Progenitor cell of endocrine pancreas (in vitro differentiated cells): ENCODE measurements at regions not wholly inside any gene's neighbourhood (a gene's known extent, or its start where the extent isn't known, plus 50 kb on each side); places are given as distances from the start of the nearest gene placed in this dataset.

Experiments
- DNase-seq: peaks from one replicate; pipeline ENCODE4 v3.0.0; 2021; ENCODE audit warnings: low spot score; ENCODE audit not compliant: unreplicated experiment
- H3K27ac Mint-ChIP-seq: 2 replicates; pipeline ENCODE4 v1.8.0; 2021; ENCODE audit warnings: mild to moderate bottlenecking, moderate library complexity, mixed read lengths
- H3K27me3 Mint-ChIP-seq: 2 replicates; pipeline ENCODE4 v1.8.0; 2021; ENCODE audit warnings: mixed read lengths
- H3K36me3 Mint-ChIP-seq: 2 replicates; pipeline ENCODE4 v1.8.0; 2022; ENCODE audit warnings: mixed read lengths; ENCODE audit not compliant: insufficient read depth
- H3K4me1 Mint-ChIP-seq: 2 replicates; pipeline ENCODE4 v1.8.0; 2021; ENCODE audit warnings: low read depth, mixed read lengths
- H3K4me3 Mint-ChIP-seq: 2 replicates; pipeline ENCODE4 v1.8.0; 2021; ENCODE audit warnings: low read depth, mild to moderate bottlenecking, moderate library complexity, mixed read lengths
- H3K9me3 Mint-ChIP-seq: 2 replicates; pipeline ENCODE4 v1.8.0; 2021; ENCODE audit warnings: low read depth, mixed read lengths
- TF ChIP-seq, protein P1 (sequence below): fragments of 200-600 bp; sonication (generic); IDR thresholded peaks from one replicate; pipeline ENCODE4 v1.5.0; 2021; ENCODE audit warnings: antibody characterized with exemption, mild to moderate bottlenecking; ENCODE audit not compliant: unreplicated experiment

DNA sequence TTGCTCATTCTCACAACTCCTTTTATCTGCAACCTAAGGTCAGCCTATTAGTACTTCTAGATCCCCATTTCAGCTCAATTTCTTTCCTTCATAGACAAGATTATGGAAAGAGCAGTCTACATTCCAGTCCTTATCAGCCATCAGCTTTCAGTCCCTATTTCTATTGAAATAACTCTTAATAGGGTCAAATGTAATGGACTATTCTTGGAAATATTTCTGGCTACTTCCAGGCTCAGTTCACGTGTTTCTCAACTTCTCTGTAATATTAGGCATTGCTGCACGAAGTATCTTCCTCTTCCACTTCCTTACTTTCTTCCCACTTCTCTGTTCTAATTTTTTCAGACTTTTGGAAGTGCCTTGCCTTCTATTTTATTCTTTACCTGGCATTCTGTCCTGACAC, 232.9 kb upstream of the USP25 start:
- Mint-ChIP-seq H3K9me3 (no peaks in the 10 kb centered on the region), H3K27ac (no peak overlapping the region), H3K36me3 (no peaks in the 10 kb centered on the region), H3K27me3 (no peaks in the 10 kb centered on the region), H3K4me3 (no peak overlapping the region), H3K4me1 (no peaks in the 10 kb centered on the region)
- TF ChIP-seq, protein P1, sequence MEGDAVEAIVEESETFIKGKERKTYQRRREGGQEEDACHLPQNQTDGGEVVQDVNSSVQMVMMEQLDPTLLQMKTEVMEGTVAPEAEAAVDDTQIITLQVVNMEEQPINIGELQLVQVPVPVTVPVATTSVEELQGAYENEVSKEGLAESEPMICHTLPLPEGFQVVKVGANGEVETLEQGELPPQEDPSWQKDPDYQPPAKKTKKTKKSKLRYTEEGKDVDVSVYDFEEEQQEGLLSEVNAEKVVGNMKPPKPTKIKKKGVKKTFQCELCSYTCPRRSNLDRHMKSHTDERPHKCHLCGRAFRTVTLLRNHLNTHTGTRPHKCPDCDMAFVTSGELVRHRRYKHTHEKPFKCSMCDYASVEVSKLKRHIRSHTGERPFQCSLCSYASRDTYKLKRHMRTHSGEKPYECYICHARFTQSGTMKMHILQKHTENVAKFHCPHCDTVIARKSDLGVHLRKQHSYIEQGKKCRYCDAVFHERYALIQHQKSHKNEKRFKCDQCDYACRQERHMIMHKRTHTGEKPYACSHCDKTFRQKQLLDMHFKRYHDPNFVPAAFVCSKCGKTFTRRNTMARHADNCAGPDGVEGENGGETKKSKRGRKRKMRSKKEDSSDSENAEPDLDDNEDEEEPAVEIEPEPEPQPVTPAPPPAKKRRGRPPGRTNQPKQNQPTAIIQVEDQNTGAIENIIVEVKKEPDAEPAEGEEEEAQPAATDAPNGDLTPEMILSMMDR, result no peak
- DNase-seq, result no peak

DNA sequence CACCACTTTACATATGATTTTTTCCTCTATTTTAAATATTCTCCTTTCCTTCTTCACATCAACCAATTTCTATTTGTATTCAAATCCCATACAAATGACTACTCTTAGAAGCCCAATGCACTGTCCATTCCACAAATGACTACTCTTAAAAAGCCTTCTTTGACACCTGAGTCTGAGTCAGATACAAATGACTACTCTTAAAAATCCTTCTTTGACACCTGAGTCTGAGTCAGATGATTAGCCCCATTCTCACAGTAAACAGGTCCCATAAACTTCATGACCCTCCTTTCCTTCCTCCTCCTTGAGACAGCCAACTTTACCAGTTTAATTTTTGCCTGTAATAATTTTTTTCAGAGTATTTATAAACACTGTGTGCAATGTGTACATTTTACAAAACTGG, 231.3 kb upstream of the USP25 start:
- Mint-ChIP-seq H3K36me3 (no peaks in the 10 kb centered on the region), H3K27me3 (no peaks in the 10 kb centered on the region), H3K9me3 (no peaks in the 10 kb centered on the region), H3K27ac (no peak overlapping the region), H3K4me1 (no peaks in the 10 kb centered on the region), H3K4me3 (no peak overlapping the region)
- no peak for DNase-seq
- TF ChIP-seq, protein P1, result no peak

DNA sequence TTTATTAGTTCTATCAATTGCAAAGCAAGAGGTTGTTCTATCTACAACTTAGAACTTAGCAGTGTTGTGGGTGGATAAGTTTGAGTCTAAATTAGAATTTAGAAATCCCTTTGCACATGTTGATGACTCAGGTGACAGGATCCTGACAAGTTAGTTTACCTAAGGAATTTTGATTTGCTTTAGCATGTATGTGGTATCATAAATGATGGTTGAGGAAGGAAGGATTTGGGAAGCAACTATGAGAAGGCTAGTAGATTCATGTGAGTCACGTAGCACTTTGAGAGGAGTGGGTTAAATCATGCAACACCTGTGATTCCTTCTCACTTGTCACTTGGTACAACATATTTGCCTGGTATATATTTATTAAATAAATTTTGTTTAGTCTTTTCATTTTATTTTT, 223.7 kb upstream of the USP25 start:
- Mint-ChIP-seq H3K4me1 (no peaks in the 10 kb centered on the region), H3K27ac (no peak overlapping the region), H3K27me3 (no peaks in the 10 kb centered on the region), H3K36me3 (no peaks in the 10 kb centered on the region), H3K9me3 (no peaks in the 10 kb centered on the region), H3K4me3 (no peak overlapping the region)
- no peak for DNase-seq
- TF ChIP-seq, protein P1, result no peak

DNA sequence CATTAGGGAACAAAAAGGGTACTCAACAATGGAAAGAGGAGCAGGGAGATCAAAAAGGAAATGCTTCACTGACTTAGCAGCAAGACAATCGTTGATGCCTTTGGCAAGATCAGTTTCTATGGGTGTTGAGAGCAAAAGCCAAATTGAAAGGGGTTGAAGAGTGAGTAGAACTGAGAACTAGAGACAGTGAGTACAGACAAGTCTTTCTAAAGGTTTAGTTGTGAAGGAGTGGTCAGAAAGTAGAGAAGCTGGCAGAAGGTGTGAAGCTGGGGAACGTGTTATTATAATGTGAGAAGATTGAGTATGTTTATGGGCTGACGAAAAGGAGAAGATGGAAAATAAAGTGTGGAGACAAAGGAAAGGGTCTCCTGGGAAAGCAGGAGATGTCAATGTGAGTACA, 221.2 kb upstream of the USP25 start:
- H3K4me3 Mint-ChIP-seq, result no peak overlapping the region
- TF ChIP-seq, protein P1, result no peak
- no peak for DNase-seq
- H3K36me3 Mint-ChIP-seq, result no peaks in the 10 kb centered on the region
- no peaks in the 10 kb centered on the region for H3K9me3 Mint-ChIP-seq
- H3K4me1 Mint-ChIP-seq, result no peaks in the 10 kb centered on the region
- H3K27ac Mint-ChIP-seq, result no peak overlapping the region
- H3K27me3 Mint-ChIP-seq, result no peaks in the 10 kb centered on the region

DNA sequence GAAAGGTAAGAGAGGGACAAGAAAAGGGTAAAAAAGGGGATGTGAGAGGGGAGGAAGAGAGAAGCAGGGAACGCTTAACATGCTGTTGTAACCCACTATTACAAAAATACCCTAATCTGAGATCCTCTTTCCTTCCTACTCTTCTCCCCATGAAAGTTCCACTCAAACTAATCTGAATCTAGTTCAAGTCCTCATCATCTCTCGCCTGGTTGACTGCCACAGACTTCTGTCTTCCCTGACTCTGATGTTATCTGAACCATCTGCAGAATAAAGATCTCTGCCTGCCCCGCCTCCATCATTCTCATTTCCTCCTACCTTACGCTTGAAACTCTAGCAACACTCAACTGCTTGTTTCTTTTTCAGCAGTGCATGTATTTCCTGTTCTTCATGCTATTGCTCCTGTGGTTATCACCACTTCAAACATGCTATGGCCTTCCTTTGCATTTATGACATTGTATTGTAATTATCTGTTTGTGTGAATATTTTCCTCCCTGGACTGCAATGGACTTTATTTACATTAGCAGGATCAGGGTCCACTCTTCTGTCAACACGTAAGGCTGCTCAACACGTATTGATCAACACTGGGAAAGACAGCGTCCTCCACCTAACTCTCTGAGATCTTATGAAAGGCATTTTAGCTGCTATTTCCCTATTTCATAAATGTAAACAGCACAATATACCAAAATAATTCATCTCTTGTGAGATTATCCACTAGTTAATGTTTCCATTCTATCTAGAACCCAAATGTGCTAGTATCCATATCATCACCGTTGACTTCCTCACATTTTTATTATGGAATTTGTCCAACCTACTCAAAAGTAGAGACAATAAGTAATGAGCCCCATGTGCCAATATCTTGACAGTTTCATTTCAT, 215.5 kb upstream of the USP25 start:
- no peak overlapping the region for H3K4me3 Mint-ChIP-seq
- no peaks in the 10 kb centered on the region for H3K36me3 Mint-ChIP-seq
- H3K4me1 Mint-ChIP-seq, result peaks cover 8% of the 10 kb centered on the region
- H3K27ac Mint-ChIP-seq, result no peak overlapping the region
- no peak for DNase-seq
- H3K27me3 Mint-ChIP-seq, result no peaks in the 10 kb centered on the region
- H3K9me3 Mint-ChIP-seq, result no peaks in the 10 kb centered on the region
- TF ChIP-seq, protein P1, result no peak
